NOMO-1 treated with dmso at 0.1 percent for 144 hours (cell line): ENCODE measurements at regions not wholly inside any gene's neighbourhood (a gene's known extent, or its start where the extent isn't known, plus 50 kb on each side); places are given as distances from the start of the nearest gene placed in this dataset.
"Not testable (repeated sequence)": the region's sequence is repeated elsewhere in the genome, so short reads cannot be mapped to it uniquely, and the experiment has no call there.

Source experiments
- DNase-seq: peaks from one replicate; lab custom pipeline; 2025; ENCODE audit not compliant: unreplicated experiment; lab: John Stamatoyannopoulos, UW

DNA sequence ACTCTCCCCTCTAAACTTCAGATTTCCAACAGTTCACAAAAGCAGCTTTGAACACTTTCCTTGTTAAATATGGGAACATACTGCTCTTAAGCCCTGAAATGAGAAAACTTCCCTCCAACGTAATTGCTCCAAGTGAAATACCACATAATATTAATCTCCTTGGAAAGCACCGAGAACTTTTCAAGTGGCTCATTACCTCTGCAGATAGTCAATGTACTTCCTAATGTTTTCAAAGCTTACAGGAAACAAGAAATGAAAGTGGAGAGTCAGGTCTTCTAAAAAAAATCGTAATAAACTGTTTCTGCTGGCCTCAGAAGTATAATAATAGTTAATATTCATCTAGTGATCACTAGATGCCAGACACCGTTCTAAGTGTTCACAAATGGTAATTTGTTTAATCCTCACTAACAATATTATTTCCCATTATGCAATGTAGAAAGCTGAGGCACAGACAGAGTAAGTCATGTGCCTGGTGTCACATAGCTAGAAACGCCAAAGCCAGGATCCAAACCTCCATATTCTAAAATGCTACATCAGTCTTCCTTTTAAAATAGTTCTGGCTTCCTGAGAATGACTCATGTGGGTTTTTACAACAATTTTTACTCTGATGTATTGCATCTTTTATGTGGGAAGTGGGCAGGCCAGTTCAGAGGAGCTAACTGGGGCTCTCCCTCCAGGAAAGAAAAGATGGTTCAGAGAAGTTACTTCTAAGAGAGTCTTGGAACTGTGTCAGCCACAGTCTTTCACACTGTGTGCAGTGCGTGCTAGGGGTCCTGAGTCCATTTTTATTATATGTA is 177.2 kb downstream of the PLPPR4 start:
- peak; percentile 27 for DNase-seq

DNA sequence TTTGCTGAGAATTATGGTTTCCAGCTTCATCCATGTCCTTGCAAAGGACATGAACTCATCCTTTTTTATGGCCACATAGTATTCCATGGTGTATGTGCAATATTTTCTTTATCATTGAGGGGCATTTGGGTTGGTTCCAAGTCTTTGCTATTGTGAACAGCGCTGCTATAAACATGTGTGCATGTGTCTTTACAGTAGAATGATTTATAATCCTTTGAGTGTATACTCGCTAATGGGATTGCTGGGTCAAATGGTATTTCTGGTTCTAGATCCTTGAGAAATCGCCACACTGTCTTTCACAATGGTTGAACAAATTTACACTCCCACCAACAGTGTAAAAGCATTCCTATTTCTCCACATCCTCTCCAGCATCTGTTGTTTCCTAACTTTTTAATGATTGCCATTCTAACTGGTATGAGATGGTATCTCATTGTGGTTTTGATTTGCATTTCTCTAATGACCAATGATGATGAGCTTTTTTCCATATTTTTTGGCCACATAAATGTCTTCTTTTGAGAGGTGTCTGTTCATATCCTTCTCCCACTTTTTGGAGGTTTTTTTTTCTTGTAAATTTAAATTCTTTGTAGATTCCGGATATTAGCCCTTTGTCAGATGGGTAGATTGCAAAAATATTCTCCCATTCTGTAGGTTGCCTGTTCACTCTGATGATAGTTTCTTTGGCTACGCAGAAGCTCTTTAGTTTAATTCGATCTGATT is 180.1 kb downstream of the PLPPR4 start:
- DNase-seq, result not testable (repeated sequence)

DNA sequence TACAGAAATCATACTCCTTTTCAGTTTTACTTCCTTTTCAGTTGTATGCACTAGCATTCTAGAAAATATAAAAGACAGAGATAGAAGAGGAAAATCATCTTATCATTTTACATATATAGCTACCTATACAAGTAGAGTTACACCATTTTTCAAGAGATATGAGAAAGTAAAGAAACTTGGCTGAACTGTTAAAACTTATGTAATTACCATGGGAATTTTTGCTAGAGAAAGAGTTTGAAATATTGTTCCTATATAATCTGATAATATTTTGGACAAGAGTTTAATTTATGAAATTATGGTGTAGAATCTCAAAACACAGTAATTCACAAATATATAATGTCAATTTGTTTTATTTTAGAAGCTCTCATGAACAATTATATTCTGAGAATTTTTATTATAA is 180.8 kb downstream of the PLPPR4 start:
- no peak for DNase-seq

DNA sequence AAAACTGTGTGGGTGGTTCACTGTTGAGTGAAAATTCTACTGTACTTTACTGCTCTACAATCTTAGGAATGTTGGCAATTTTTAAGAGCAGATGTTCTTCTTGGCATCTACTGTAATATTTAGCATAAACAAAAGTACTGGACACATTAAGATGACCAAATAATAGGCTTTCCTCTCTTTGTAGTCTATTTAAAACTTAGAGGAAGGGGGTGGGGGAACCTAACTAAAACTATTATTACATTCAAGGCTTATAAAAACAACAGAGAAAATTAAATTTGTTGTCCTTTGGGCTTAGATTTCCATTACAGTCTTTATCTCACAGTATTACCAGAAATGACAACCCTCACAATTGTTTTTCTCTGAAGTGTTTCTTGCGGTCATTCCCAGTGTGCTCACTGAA is 181.2 kb downstream of the PLPPR4 start:
- DNase-seq, result no peak

DNA sequence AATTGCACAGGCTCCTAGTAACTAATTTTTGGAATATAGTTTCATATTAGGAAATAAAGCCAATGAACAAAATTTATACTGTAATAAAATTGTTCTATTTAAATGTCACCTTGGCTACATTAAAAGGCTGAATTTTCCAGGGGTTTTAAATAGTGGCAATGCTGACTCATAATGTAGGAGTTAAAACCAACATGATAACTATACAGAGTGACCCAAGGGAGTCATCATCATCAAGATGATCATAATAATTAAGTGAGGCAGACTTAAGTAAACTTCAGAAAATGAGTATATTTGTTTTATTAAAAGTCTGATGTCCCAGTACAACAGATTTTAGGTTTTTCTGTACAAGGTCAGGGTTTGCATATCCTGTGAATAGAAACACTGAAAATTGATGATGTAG is 183.4 kb downstream of the PLPPR4 start:
- DNase-seq, result no peak

DNA sequence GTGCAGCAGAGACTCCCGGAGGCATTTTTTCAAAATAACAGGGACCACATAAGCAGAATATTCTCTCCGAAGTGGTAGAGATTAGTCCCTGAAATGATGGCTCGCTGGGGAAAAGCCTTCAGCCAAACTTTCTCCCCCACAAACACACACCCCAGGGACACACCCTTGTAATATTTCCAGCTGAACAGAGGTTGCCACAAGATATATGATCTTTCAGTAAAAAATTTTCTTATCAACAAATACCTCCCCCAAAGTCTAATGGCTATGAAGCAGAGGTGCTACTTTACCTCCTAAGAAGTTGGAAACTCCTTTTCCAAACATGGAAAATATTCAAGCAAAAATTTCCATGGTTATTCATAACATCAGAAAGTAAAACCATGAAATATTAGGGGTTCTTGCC is 190.2 kb upstream of the PALMD start:
- DNase-seq, result no peak

DNA sequence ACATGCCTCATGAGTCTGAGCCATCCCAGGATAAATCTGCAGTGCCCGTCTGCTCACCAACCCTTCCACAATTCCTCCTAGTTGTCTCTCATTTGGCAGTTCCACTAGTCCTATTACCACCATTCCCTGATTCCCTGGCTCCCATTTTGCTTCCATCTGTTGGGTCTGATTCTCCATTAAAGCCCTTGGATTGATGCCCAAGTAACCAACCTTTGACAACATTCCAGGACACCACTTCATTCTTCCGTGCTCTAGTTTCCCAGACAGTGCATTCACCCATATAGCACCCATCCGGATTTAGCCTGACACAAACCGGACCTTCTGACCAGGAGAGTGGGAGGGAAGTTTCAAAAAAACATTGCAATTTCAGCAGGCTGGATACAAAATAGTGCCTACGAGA is 189.4 kb upstream of the PALMD start:
- no peak for DNase-seq

DNA sequence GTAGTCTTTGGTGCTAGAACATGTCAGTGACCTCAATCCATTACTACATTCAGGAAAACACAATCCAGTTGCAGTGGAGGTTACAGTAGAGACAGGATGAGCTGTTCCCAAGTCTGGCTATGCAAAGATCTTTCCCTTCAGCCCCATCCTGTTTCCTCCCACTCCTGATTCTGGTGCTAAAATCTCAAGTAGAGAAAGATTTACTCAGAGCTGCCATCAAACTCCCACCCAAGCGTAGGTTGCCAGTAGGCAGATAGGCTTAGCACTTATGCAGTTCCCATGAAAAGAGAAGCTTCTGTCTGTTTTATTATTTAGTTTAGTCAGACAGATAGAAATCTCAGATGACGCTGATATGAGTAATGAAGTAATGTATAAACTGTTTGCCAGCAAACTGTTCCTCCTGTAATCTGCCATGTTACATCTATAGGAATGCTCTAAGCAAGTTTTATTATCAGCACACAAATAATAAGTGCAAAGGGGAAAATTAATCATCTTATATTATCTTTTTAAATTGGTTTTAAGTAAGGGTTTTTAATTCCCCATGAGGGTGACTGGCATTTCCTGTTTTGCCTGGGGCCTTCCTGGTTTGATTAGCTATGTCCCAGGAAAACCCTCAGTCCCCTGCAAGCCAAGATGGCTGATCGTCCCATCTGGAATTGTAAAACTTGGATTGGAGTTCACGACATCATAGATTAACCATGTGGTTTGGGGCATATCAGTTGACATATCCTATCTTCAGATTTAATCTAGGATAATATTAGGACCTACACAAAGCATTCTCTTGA is 188.3 kb upstream of the PALMD start:
- DNase-seq, result no peak

DNA sequence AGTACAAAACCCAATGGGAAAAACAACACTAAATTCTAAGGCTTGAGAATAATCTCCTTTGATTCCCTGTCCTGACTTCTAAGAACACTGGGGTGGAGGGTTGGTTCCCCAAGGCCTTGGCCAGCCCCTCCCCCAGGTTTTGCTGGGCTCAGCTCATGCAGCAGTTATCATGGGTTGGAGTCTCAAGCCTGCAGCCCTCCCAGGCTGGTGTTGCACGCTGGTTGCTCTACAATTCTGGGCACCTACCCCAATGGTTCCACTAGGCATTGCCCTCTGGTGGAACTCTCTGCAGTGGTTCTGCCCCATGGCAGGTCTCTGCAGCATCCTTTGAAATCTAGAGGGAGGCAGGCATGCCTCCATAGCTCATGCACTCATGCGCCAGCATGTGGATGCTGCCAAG is 184.4 kb upstream of the PALMD start:
- DNase-seq, result no peak

DNA sequence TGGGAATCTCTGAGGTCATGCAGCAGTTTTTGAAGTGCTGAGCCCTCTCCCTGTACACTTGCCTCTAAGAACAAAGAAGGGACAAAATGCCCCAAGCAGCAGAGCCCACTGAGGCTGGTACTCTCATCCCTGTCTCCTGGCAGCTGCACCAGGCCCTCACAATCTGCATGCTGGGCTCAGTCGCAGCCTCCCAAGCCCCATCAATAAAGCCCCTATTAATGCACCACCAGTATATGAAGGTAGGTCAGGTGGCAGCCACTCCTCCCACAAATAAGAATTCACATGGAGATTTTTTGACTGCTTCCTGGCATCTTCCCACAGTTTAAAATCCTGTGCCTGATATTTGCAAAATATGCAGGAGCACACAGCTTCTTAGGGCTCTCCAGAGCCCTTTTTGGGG is 181.2 kb upstream of the PALMD start:
- no peak for DNase-seq

DNA sequence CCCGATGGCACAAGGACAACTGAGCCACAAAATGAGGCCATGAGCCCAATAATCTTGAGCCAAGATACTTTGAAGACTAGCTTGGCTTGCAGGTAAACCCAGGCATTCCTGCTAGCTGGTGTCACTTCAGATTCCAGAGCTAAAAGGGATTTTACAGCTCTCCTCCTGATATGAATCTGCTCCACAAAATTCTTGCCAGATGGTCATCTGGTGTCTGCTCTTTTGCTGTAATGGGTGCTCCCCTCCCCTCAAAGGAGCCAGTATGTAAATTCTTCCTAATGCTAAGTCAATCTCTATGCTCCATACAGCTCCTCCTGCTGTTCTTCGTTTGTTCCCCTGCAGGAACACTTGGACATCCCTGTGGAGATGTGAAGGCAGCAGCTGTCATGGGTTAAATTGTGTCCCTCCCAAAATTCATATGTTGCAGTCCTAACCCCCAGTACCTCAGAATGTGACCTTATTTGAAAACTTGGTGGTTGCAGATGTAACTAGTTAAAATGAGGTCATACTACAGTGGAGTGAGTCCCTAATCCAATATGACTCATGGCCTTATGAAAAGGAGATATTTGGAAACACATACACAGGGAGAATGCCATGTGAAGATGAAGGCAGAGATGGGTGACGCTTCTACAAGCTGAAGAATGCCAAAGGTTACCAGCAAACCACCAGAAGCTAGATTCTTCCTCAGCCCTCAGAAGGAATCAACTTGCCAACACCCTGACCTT is 180.6 kb upstream of the PALMD start:
- DNase-seq, result no peak

DNA sequence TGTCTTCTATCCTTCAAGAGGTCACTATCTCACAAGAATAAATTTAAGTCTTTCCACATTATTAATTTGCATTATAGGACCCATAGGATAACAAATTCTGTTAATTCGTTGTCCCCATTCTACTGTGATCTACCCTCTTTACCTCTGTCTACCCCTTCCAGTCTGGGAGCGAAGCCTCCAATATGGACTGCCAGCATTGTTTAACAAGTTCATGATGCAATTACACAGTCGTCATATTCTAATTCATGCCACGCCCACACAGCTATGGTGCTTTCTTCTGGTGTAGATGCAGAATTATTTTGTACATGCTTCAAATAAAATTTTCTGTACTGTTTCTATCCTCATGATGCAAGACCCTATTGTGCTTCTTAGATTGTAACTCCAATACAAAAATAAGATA is 178.3 kb upstream of the PALMD start:
- no peak for DNase-seq

DNA sequence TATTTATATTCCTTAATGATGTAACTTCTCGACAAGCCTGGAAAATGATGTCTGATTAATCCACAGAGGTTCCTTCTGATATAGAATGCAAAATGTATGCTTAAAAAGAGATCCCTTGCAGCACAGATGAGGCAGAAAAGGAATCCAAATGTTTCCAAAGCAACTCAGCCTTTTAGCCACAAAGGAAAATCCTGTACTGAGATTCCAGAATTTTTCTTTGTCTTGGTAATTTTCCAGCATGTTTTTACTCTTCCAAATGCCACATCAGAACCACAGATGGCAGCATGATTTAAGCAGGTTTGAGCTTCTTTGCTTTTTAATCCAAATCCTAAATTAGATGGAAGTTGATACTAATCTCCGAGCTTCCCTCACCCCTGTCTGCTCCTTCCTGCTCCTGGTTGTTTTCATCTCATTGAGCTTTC is 176.4 kb upstream of the PALMD start:
- no peak for DNase-seq

DNA sequence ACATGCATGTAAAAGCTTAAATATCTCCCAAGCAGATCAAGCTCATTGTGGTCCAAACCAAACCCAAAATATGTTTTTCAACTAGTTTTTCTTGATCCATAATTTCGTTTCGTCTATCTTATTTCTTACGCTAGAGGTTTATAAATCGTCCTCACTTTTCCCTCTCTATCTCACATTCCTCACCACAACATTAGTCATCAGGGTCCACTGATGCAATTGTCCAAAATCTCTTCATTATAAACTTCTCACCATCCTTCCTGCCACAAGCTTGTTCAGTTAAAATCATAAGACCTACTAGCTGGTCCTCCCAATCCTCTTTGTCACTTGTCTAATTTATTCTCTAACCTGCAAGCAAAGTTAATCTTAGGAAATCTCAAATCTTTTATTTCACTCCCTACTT is 173.0 kb upstream of the PALMD start:
- DNase-seq, result no peak

DNA sequence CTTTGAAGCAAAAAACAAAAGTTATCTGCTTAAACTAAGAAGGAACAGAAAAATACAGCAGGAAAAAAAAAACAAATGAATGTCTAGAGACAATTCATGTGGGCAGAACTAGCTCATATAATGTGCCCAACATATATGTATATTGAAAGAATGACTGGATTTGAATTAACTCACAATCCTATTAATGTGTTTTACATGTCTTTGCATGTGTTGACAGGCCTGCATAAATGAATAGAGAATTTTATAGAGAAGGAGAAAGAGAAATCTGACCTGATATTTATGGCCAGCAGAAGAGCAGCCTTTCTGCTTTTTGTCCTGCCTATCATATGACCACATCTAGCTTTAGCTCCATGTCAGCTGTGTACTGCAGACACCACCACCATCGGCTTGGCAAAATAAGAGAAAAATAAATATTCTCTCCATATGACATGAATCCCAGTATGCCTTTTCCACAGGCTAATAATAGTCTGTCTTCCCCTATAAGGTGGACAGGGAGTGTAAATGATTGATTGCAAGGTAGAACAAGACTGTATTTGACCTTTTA is 171.5 kb upstream of the PALMD start:
- no peak for DNase-seq

DNA sequence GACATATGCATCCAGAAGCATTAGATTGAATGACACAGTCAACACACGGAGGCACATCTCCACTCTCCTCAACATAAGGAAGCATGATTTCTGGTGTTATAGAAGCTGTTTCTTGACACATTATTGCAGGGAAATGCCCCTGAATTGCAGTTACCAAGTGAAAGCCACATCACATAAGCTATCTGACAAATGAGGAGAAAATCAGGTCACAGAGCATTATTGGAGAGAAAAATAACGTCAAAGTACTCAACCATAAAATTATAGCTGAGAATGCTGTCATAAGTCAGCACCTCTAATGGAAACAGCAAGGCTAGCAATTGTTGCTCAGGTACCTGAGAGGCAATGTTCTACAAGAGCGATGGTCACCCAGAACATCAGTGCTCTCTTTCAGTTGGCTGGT is 169.9 kb upstream of the PALMD start:
- no peak for DNase-seq

DNA sequence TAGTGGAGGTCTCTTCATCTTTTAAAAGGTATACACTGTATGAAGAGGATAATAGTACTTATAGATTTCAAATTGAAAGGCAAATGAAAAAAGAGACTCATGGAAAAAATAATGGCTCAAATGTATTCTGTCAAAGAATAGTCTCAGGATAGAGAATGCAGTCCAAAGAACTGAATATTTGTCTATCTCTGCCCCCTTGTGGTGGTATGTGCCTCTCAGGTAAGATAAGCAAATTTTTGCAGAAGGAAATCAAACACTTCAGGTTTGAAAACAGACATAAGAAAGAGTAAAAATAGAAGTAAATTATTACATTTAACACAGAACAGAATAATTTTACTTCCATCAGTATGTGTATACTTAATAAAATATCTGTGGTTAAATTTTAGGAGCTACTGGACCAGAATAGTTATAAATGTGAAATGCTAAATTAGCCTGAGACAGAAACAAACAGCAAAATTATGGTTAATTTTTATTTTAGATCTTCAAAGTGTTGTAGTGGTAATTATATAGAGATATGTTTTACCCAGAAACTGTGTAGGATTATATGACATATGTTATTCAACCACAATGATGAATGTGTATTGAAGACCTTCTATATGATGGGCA is 164.4 kb upstream of the PALMD start:
- DNase-seq, result no peak

DNA sequence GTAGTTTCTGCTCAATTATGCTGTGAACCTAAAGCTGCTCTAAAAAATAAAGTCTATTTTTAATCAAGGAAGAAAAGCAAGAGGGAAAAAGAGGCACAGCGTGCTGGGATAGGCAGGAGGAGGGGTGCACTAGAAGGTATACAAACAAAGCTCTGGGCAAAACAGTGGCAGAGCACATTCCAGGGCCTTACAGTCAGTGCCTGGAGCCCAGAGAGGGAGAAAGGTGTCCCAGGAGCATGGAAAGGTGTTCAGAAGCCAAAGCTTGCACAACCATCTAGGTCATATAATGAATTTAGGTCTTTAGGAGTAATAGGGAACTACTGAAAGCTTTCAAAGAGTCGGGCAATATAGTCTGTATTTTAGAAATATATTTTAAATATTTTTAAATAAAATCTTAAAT is 163.6 kb upstream of the PALMD start:
- DNase-seq, result no peak

DNA sequence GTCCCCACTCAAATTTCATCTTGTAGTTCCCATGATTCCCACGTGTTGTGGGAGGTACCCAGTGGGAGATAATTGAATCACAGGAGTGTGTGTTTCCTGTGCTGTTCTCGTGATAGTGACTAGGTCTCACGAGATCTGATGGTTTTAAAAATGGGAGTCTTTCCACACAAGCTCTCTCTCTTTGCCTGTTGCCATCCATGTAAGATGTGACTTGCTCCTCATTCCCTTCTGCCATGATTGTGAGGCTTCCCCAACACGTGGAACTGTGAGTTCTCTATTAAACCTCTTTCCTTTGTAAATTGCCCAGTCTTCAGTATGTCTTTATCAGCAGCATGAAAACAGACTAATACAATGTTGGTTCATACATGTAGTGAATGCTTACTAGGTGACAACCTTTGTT is 163.2 kb upstream of the PALMD start:
- no peak for DNase-seq

DNA sequence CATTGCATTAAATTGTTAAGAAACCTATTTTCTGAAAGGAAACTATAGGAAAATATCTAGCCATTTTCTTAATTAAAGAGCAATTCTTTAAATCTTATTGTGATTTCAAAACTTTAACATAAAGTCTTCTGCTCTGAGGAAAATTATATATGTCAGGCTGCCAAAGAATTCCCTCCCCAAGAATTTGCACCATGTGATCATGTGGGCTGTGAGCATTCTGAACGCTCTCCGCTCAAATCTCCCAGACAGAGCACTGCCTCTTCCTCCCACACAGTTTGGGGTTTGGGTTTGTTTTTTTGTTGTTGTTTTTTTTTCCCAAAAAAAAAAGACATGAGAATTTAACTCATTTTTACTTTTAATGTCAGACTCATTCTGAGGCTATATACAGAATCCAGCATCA is 155.9 kb upstream of the PALMD start:
- no peak for DNase-seq

DNA sequence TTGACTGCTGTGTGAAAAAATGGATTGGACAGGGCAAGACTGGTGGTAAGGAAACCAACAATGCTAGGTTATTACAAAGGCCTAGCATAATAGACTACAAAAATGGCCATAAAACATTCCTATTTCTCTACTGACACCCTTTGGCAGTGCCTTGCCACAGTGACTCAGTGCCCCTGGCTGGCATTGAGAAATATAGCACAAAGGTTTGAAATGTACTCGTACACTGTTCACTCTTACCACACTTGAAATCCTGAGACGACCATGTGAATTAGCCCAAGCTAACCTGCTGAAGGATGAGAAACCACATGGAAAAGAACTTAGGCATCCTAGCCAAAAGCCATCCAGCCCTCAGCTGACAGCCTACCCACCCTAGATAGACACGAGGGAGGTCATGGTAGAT is 149.8 kb upstream of the PALMD start:
- no peak for DNase-seq
